HepG2 (cell line): ENCODE measurements at regions not wholly inside any gene's neighbourhood (a gene's known extent, or its start where the extent isn't known, plus 50 kb on each side); places are given as distances from the start of the nearest gene placed in this dataset.
"Not testable (repeated sequence)": the region's sequence is repeated elsewhere in the genome, so short reads cannot be mapped to it uniquely, and the experiment has no call there.

Experiments used
- CEBPB ChIP-seq: IDR thresholded peaks from 2 replicates; pipeline ENCODE4 v1.6.1; 2011; ENCODE audit warnings: low read depth, low read length, improper control_type of control experiment, borderline replicate concordance
- EZH2 ChIP-seq: conservative IDR thresholded peaks from 2 replicates; pipeline ENCODE4 v1.6.1; 2012; ENCODE audit warnings: mild to moderate bottlenecking, low read depth, low read length, moderate library complexity
- POLR2A ChIP-seq, 2 experiments: IDR thresholded peaks; 2 replicates each; pipeline ENCODE4 v1.6.1; 2011; ENCODE audit warnings: low read depth in 2 of 2, low read length in 2 of 2, mild to moderate bottlenecking in 1 of 2, moderate library complexity in 1 of 2; ENCODE audit not compliant: insufficient read depth in 1 of 2
- SP1 ChIP-seq, 2 experiments: fragments of 450-650 bp in 1 of 2; sonication (generic) in 1 of 2; formaldehyde crosslinking in 1 of 2; IDR thresholded peaks; 2 replicates each; pipeline versions ENCODE4 v1.4.0 to v1.6.1; 2016 to 2020; ENCODE audit warnings: missing genetic modification reagents in 1 of 2
- XRCC5 ChIP-seq: fragments of 200-400 bp; formaldehyde crosslinking; optimal IDR thresholded peaks from 2 replicates; pipeline ENCODE3; 2017; ENCODE audit warnings: mild to moderate bottlenecking, low read length

GRCh38 chr5:96497027-96497426 lies 64.0 kb upstream of the PCSK1 start:
- not testable (repeated sequence) for TF ChIP-seq POLR2A (IDR thresholded peaks at IDR 0.05; ENCODE audit: insufficient read depth in 1 of 2, low read depth in 2 of 2, low read length in 2 of 2); SP1 (IDR thresholded peaks at IDR 0.05); SP1 (CRISPR knock-in tag; IDR thresholded peaks at IDR 0.05); CEBPB; EZH2; XRCC5
